ENCODE measurements at regions not wholly inside any gene's neighbourhood (a gene's known extent, or its start where the extent isn't known, plus 50 kb on each side); places are given as distances from the start of the nearest gene placed in this dataset.

- DNase-seq (ENCODE audit: low read depth), result no peak
- H3K4me3 ChIP-seq (ENCODE audit: low read depth, low read length), result no peak overlapping the region
- in situ Hi-C loops (cut with HindIII; ENCODE audit: low sequenced_read_pairs), result no loop called here
- TF ChIP-seq CTCF (IDR thresholded peaks at IDR 0.05; ENCODE audit: low read depth, low read length, missing control alignments), result no peak
Observed at GRCh38 chr13:50215399-50215798, 200.2 kb downstream of the KCNRG start.

GRCh38 chr13:50219743-50220142 is 204.5 kb downstream of the KCNRG start:
- no peak for TF ChIP-seq CTCF (IDR thresholded peaks at IDR 0.05; ENCODE audit: low read depth, low read length, missing control alignments)
- DNase-seq (ENCODE audit: low read depth), result no peak
- in situ Hi-C loops (cut with HindIII; ENCODE audit: low sequenced_read_pairs), result no loop called here
- H3K4me3 ChIP-seq (ENCODE audit: low read depth, low read length), result no peak overlapping the region

GRCh38 chr13:50220938-50221337 is 205.7 kb downstream of the KCNRG start:
- no peak for DNase-seq (ENCODE audit: low read depth)
- in situ Hi-C loops (cut with HindIII; ENCODE audit: low sequenced_read_pairs), result no loop called here
- no peak for TF ChIP-seq CTCF (IDR thresholded peaks at IDR 0.05; ENCODE audit: low read depth, low read length, missing control alignments)
- no peak overlapping the region for H3K4me3 ChIP-seq (ENCODE audit: low read depth, low read length)

- DNase-seq (ENCODE audit: low read depth), result peak; percentile 59
- H3K4me3 ChIP-seq (ENCODE audit: low read depth, low read length), result peak overlapping the region; percentile 6
- in situ Hi-C loops (cut with HindIII; ENCODE audit: low sequenced_read_pairs), result no loop called here
- no peak for TF ChIP-seq CTCF (IDR thresholded peaks at IDR 0.05; ENCODE audit: low read depth, low read length, missing control alignments)
Observed at GRCh38 chr13:50222569-50223332, 207.5 kb downstream of the KCNRG start.

- in situ Hi-C loops (cut with HindIII; ENCODE audit: low sequenced_read_pairs), result no loop called here
- no peak overlapping the region for H3K4me3 ChIP-seq (ENCODE audit: low read depth, low read length)
- no peak for TF ChIP-seq CTCF (IDR thresholded peaks at IDR 0.05; ENCODE audit: low read depth, low read length, missing control alignments)
- DNase-seq (ENCODE audit: low read depth), result no peak
Observed at GRCh38 chr13:50224534-50224933, 209.3 kb downstream of the KCNRG start.

- in situ Hi-C loops (cut with HindIII; ENCODE audit: low sequenced_read_pairs), result no loop called here
- no peak for DNase-seq (ENCODE audit: low read depth)
- no peak overlapping the region for H3K4me3 ChIP-seq (ENCODE audit: low read depth, low read length)
- no peak for TF ChIP-seq CTCF (IDR thresholded peaks at IDR 0.05; ENCODE audit: low read depth, low read length, missing control alignments)
Observed at GRCh38 chr13:50225193-50226155, 210.2 kb downstream of the KCNRG start.

All from astrocyte of the cerebellum (primary cell).